ENCODE measurements at regions not wholly inside any gene's neighbourhood (a gene's known extent, or its start where the extent isn't known, plus 50 kb on each side); places are given as distances from the start of the nearest gene placed in this dataset.
A peak's percentile ranks its signal among the peaks of the same experiment; 100 is the strongest.
"Not testable (repeated sequence)": the region's sequence is repeated elsewhere in the genome, so short reads cannot be mapped to it uniquely, and the experiment has no call there.

DNA sequence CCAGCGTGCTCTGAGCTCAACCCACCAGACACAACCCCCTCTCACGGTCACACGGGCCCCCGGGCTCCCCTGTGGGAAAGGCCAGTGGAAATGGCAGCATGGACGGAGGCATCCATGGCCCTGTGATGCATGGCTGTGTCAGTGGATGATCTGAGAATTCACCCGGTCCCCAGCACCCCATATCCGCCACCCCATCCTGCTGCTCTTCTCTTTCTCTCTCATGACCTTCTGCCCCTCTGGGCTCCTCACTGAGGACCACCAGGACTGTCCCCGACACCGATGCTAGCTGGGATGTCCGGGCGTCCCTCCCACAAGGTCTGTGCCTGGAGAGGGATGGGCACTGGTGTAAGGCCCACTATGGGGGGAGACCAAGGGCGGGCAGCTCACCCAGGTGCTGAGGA, 282.2 kb downstream of the ADGRD1 start:
- DNase-seq (ENCODE audit: extremely low spot score) = no peak
- no peak for TF ChIP-seq SUZ12 (IDR thresholded peaks at IDR 0.05)
- no peak for TF ChIP-seq HDGF (IDR thresholded peaks at IDR 0.05; ENCODE audit: borderline replicate concordance)
- no peak for TF ChIP-seq CTBP1 (IDR thresholded peaks at IDR 0.05; ENCODE audit: borderline replicate concordance)
- no peak for TF ChIP-seq ZNF384 (IDR thresholded peaks at IDR 0.05)
- TF ChIP-seq TARDBP (IDR thresholded peaks at IDR 0.05) = no peak
- TF ChIP-seq BHLHE40 (IDR thresholded peaks at IDR 0.05; ENCODE audit: borderline replicate concordance) = no peak
- TF ChIP-seq, protein P1, sequence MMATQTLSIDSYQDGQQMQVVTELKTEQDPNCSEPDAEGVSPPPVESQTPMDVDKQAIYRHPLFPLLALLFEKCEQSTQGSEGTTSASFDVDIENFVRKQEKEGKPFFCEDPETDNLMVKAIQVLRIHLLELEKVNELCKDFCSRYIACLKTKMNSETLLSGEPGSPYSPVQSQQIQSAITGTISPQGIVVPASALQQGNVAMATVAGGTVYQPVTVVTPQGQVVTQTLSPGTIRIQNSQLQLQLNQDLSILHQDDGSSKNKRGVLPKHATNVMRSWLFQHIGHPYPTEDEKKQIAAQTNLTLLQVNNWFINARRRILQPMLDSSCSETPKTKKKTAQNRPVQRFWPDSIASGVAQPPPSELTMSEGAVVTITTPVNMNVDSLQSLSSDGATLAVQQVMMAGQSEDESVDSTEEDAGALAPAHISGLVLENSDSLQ (IDR thresholded peaks at IDR 0.05) = no peak
- TF ChIP-seq FOXM1 (IDR thresholded peaks at IDR 0.05; ENCODE audit: borderline replicate concordance) = no peak
- no peak for TF ChIP-seq ELF4 (IDR thresholded peaks at IDR 0.05)
- no peak for TF ChIP-seq FOXA1 (IDR thresholded peaks at IDR 0.05)
- no peak for TF ChIP-seq NFRKB (IDR thresholded peaks at IDR 0.05)
- no peak for TF ChIP-seq L3MBTL2 (conservative IDR thresholded peaks at IDR 0.05)
- ChIA-PET POLR2A (no interaction called here), CTCF (no interaction called here)

DNA sequence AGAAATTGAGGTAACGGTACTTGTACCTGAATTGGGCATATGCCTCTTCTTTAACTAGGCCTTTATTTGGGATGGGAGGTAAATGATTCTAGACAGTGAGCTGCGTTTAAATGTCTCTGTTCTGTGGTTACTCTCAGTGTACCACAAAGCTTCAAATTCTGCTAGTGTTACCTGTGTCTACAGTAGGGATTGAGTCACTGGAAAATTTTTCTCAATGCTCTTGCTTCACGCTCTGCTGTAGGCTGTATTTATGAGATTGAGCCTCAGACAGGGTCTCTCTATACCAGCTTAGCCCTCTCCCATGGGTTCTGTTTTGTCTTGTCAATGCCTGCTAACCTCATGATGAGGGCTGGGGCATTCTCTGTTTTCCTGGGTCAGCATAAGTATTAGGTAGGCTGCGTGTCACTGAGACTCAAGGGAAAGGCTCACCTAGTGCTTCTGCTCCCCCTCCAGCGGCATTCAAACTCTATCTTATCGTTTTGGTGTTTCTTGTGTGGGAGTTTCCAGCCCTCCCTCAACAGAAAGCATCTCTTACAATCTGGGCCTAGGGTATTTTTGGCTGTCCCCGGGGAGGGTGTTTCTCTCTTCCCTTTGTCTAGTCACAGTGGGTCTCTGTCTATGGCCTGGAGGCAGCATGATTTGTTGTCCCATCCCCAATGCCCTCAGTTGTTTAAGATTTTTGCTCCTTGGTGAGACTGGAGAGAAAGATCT, 285.8 kb downstream of the ADGRD1 start:
- POLR2A ChIA-PET = no interaction called here
- CTCF ChIA-PET = no interaction called here
- TF ChIP-seq ZNF384 (IDR thresholded peaks at IDR 0.05) (no peak), SUZ12 (IDR thresholded peaks at IDR 0.05) (no peak), FOXK2 (IDR thresholded peaks at IDR 0.05) (no peak), BHLHE40 (IDR thresholded peaks at IDR 0.05; ENCODE audit: borderline replicate concordance) (no peak), NFRKB (IDR thresholded peaks at IDR 0.05) (no peak), CTBP1 (IDR thresholded peaks at IDR 0.05; ENCODE audit: borderline replicate concordance) (no peak)
- DNase-seq (ENCODE audit: extremely low spot score) = no peak

DNA sequence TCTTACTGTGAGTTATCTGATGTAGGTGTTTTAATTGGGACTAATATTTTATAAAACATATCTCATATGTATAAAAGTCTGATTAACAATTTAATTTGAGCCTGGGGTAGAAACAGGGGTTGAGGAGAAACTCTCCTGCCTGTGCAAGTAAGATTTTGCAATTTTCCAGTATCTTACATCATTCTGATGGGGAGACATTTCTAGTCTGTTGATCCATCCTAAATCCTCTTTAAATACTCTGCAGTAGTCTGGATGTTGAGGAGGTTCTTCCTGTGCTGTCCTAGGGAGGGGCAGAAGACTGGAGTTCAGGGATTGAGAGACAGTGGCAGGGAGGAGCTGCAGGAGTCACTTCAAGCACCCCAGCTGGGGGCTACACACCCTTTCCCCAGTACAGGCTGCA, 287.8 kb downstream of the ADGRD1 start:
- DNase-seq (ENCODE audit: extremely low spot score) = no peak
- ChIA-PET POLR2A (no interaction called here), CTCF (no interaction called here)
- TF ChIP-seq CTBP1 (IDR thresholded peaks at IDR 0.05; ENCODE audit: borderline replicate concordance) (no peak), ZNF384 (IDR thresholded peaks at IDR 0.05) (no peak), ARNT (IDR thresholded peaks at IDR 0.05) (no peak), HDGF (IDR thresholded peaks at IDR 0.05; ENCODE audit: borderline replicate concordance) (no peak), TARDBP (IDR thresholded peaks at IDR 0.05) (no peak), ELF4 (IDR thresholded peaks at IDR 0.05) (no peak), LEF1 (IDR thresholded peaks at IDR 0.05; ENCODE audit: borderline replicate concordance) (no peak)
- TF ChIP-seq, protein P1 (IDR thresholded peaks at IDR 0.05) = no peak

DNA sequence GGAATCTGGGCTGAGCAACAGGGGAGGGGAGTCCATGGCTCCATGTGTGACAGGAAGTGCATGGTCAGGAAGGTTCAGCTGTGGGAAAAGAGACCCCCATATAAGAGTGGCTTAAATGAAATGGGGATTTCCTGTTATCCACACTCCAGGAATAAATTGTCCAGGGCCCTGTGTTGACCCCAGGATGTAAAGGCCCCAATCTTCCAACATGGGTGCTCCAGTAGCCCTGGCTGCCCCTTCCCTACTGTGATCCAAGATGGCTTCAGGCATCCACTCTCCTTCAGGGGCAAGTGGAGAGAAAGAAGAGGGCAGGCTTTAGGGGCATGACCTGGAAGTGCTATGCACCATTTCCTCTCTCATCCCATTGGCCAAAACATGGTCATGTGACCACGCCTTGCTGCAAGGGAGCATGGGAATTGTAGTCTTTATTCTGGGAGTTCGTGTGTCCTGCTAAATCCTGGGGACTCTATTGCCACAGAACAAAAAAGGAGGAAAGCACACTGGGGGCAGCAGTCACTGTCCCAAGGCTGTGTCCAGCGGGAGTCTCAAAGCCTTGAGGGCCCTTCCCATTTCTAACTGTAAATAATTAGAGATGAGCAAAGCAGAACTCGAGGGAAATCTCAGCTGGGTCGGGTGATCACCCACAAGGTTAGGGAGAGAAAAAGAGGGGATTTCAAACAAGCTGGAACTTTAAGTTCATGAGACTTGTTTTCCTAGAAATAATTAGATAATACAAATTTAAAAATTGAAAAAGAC, 289.2 kb downstream of the ADGRD1 start:
- TF ChIP-seq NFRKB (IDR thresholded peaks at IDR 0.05) (peak; percentile 38; the same call in 1 of the 2 replicates), FOXM1 (IDR thresholded peaks at IDR 0.05; ENCODE audit: borderline replicate concordance) (no peak)
- ChIA-PET POLR2A (no interaction called here), CTCF (no interaction called here)
- peak; percentile 67 for DNase-seq (ENCODE audit: extremely low spot score)

DNA sequence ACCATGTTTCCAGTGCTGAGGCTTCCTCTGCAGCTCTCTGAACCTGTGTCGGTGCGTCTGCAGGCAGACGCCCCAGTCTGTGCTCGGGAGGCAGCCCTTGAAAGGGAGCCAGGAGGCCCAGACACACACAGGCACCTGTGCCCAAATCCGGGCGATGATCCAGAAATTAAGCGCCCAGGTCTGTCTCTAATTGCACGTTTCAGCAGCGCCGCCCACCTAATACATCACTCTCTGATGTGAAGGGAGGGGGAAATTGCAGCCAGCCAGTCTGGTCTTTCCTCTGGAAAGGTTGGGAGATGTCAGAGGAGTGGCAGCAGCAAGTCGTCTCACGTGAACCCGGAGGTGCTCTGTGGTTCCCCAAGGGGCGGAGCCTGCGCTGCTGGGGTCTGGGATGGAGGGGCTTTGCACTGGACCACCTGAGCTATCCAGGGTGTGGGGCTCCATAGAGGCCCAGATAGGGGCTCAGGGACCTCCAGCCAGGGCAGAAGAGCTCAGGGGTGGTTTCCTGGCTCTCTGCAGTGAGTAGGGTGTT, 290.5 kb downstream of the ADGRD1 start:
- CTCF ChIA-PET; POLR2A ChIA-PET; DNase-seq (ENCODE audit: extremely low spot score): not testable (repeated sequence)

DNA sequence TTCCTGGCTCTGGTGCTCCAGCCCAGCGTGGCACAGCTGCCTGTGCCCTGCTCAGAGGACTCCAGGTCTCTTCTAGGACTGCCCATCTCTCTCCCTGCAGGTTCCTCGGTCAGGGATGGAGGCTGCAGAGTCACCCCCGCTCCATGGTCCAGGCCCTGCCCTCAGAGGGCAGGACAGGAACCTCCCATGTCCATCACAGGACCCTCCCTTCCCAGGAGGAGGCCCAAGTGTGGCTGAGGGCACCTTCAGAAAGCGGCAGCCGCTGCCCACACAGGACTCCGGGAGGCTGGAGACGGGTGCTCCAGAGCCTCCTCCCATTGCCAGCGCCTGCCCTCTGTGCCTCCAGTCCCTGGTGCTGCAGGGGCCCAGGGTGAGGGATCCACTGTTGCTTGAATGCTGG, 291.5 kb downstream of the ADGRD1 start:
- CTCF ChIA-PET; POLR2A ChIA-PET; DNase-seq (ENCODE audit: extremely low spot score): not testable (repeated sequence)

DNA sequence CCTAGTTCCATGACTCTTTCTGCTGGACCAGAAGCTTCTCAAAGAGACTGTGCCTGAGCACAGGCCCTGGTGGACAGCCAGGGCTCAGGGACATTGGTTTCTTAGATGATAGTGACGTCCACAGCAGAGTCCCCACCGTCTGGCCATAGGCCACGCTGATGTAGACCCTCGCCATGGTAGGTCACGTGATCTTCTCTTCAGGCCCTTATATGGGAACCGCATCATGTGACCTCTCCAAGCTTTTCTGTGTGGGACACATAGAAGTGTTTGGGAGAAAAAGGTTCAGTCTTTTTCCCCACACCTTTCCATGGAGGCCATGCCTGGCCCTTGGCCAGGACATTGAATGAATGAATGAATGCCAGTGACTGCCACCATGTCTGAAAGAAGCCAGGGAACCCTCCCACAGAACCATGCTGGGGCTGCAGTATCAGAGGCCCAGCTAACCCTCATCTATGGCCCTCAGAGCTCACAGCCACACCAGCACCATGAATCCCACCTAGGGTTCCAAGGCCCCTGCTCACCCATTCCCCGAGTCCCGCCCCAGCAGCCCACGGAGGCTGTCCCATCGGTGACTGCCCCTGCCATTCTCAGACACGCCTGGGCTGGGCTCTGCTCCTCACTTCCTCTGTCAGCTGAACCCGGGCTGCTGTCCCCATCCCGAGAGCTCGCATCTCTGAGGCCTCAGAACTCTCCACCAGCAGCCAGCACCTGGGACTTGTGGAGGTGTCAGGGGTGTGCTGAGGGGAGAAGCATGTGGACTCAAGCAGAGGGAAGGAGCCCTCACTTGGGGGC, 292.1 kb downstream of the ADGRD1 start:
- no peak for DNase-seq (ENCODE audit: extremely low spot score)
- ChIA-PET POLR2A (no interaction called here), CTCF (no interaction called here)
- TF ChIP-seq L3MBTL2 (conservative IDR thresholded peaks at IDR 0.05) = no peak
- TF ChIP-seq TARDBP (IDR thresholded peaks at IDR 0.05) = no peak
- TF ChIP-seq, protein P1 (IDR thresholded peaks at IDR 0.05) = no peak
- TF ChIP-seq HDGF (IDR thresholded peaks at IDR 0.05; ENCODE audit: borderline replicate concordance) = no peak
- TF ChIP-seq SUZ12 (IDR thresholded peaks at IDR 0.05) = no peak
- no peak for TF ChIP-seq FOXK2 (IDR thresholded peaks at IDR 0.05)
- no peak for TF ChIP-seq NFRKB (IDR thresholded peaks at IDR 0.05)
- no peak for TF ChIP-seq SP1 (IDR thresholded peaks at IDR 0.05)
- no peak for TF ChIP-seq BHLHE40 (IDR thresholded peaks at IDR 0.05; ENCODE audit: borderline replicate concordance)
- TF ChIP-seq FOXM1 (IDR thresholded peaks at IDR 0.05; ENCODE audit: borderline replicate concordance) = no peak
- TF ChIP-seq ELF4 (IDR thresholded peaks at IDR 0.05) = no peak
- TF ChIP-seq FOXA1 (IDR thresholded peaks at IDR 0.05) = no peak
- no peak for TF ChIP-seq LEF1 (IDR thresholded peaks at IDR 0.05; ENCODE audit: borderline replicate concordance)
- TF ChIP-seq CTBP1 (IDR thresholded peaks at IDR 0.05; ENCODE audit: borderline replicate concordance) = no peak
- no peak for TF ChIP-seq ARNT (IDR thresholded peaks at IDR 0.05)
- no peak for TF ChIP-seq ZNF384 (IDR thresholded peaks at IDR 0.05)

DNA sequence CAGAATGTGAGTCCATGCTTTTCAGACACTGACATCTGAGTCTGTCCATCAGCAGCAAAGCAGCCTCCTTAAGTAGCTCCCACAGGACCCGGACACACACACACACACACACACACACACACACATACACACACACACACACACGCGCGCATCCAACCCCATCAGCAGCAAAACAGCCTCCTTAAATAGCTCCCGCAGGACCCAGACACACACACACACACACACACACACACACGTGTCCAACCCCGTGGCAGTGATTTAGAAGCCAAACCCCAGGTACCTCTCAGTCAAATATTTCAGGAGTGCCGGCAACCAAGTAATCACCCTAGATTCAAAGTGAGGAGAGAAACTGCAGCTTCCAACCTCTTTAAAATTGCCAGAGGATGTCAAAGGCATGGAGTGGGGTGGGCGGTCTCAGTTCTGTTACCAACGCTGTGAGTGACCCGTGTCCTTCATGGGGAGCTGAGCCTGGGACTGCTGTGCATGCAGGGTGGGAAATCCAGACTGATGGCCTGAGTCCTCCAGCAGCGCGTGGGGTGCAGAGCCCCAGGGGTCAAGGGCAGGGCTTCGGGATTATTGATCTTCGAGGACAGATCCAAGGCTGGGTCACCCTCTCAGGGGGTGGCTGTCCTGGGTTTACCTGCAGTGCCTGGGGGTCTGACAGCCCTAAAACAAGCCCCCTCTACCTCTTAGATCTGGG, 293.5 kb downstream of the ADGRD1 start:
- POLR2A ChIA-PET; CTCF ChIA-PET; DNase-seq (ENCODE audit: extremely low spot score): not testable (repeated sequence)

DNA sequence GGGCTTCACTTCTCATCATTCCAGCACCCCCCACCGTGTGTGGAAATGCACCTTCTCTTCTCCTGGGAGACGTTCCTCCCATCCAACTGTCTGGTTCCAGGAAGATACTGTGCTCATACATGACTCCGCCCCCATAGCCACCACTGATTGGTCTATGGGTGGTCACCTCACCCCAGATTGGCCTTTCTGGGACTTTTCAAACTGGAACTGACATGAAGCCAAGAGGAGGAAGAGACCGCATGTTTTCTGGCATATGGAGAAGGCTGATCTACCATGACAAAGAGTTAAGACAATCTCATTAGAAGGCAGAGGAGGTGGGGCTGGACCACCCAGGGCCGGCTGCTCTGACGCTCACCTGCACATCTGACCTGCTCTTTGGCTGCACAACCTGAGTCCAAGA, 294.2 kb downstream of the ADGRD1 start:
- CTCF ChIA-PET, POLR2A ChIA-PET: not testable (repeated sequence)

More for the DNA sequence above, 294.2 kb downstream of the ADGRD1 start:
- not testable (repeated sequence) for DNase-seq (ENCODE audit: extremely low spot score)
